ENCODE measurements at regions not wholly inside any gene's neighbourhood (a gene's known extent, or its start where the extent isn't known, plus 50 kb on each side); places are given as distances from the start of the nearest gene placed in this dataset.

GRCh38 chr9:85890962-85891361 lies 50.0 kb upstream of the NAA35 start:
- Histone ChIP-seq H3K79me2 (ENCODE audit: insufficient read depth, low read depth) (no peaks in the 10 kb centered on the region), H3K27ac (no peak overlapping the region), H3K9ac (no peak overlapping the region), H2AFZ (ENCODE audit: low read depth) (no peak overlapping the region), H3K36me3 (ENCODE audit: insufficient read depth) (no peaks in the 10 kb centered on the region), H3K4me1 (ENCODE audit: low read depth, poor library complexity, severe bottlenecking) (no peaks in the 10 kb centered on the region), H3K27me3 (ENCODE audit: insufficient read depth, low read depth) (no peaks in the 10 kb centered on the region), H3K4me3 (IDR thresholded peaks at IDR 0.05; ENCODE audit: insufficient read depth, low read depth, low read length) (no peak overlapping the region), H3K4me2 (no peak overlapping the region), H4K20me1 (ENCODE audit: insufficient read depth) (no peaks in the 10 kb centered on the region)
- TF ChIP-seq CTCF (conservative IDR thresholded peaks at IDR 0.05; ENCODE audit: low read depth, low read length), result no peak
